Ishikawa (cell line): ENCODE measurements at regions not wholly inside any gene's neighbourhood (a gene's known extent, or its start where the extent isn't known, plus 50 kb on each side); places are given as distances from the start of the nearest gene placed in this dataset.

ENCODE experiments used
- CEBPB ChIP-seq: IDR thresholded peaks from 2 replicates; pipeline ENCODE4 v1.6.1; 2012
- CREB1 ChIP-seq: IDR thresholded peaks from 2 replicates; pipeline ENCODE4 v1.6.1; 2012; ENCODE audit warnings: low read depth
- EGR1 ChIP-seq: IDR thresholded peaks from 2 replicates; pipeline ENCODE4 v1.6.1; 2012
- EP300 ChIP-seq: IDR thresholded peaks from 2 replicates; pipeline ENCODE4 v1.6.1; 2012; ENCODE audit warnings: borderline replicate concordance
- FOXM1 ChIP-seq: IDR thresholded peaks from 2 replicates; pipeline ENCODE4 v1.6.1; 2012; ENCODE audit warnings: low read depth, borderline replicate concordance
- NFIC ChIP-seq: IDR thresholded peaks from 2 replicates; pipeline ENCODE4 v1.6.1; 2012
- RAD21 ChIP-seq: IDR thresholded peaks from 2 replicates; pipeline ENCODE4 v1.6.1; 2012; ENCODE audit warnings: low read depth
- TAF1 ChIP-seq: IDR thresholded peaks from 2 replicates; pipeline ENCODE4 v1.6.1; 2012; ENCODE audit warnings: low read depth, mild to moderate bottlenecking
- TCF12 ChIP-seq: IDR thresholded peaks from 2 replicates; pipeline ENCODE4 v1.6.1; 2012; ENCODE audit warnings: low read depth
- TEAD4 ChIP-seq: IDR thresholded peaks from 2 replicates; pipeline ENCODE4 v1.6.1; 2012
- YY1 ChIP-seq: IDR thresholded peaks from 2 replicates; pipeline ENCODE4 v1.6.1; 2012; ENCODE audit warnings: low read depth
- ZBTB7A ChIP-seq: IDR thresholded peaks from 2 replicates; pipeline ENCODE4 v1.6.1; 2012; ENCODE audit warnings: low read depth
- TF ChIP-seq, protein P1 (sequence below): IDR thresholded peaks from 2 replicates; pipeline ENCODE4 v1.6.1; 2012
- TF ChIP-seq, protein P2 (sequence below): IDR thresholded peaks from 2 replicates; pipeline ENCODE4 v1.6.1; 2012
- TF ChIP-seq, protein P3 (sequence below): IDR thresholded peaks from 2 replicates; pipeline ENCODE4 v1.6.1; 2012; ENCODE audit warnings: low read depth, mild to moderate bottlenecking

DNA sequence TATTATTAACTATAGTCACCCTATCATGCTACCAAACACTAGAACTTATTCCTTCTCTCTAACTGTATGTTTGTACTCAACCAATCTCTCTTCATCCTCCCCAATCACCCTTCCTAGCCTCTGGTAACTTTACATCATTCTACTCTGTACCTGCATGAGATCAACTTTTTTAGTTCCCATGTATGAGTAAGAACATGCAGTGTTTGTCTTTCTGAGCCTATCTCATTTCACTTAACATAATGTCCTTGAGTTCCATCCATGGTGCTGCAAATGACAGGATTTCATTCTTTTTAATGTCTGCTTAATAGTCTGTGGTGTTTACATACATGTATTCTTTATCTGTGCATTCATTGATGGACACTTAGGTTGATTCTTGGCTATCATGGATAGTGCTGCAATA is 108.9 kb upstream of the RFX8 start:
- TF ChIP-seq NFIC, result no peak
- TF ChIP-seq RAD21, result no peak
- no peak for TF ChIP-seq TAF1
- TF ChIP-seq, protein P1, sequence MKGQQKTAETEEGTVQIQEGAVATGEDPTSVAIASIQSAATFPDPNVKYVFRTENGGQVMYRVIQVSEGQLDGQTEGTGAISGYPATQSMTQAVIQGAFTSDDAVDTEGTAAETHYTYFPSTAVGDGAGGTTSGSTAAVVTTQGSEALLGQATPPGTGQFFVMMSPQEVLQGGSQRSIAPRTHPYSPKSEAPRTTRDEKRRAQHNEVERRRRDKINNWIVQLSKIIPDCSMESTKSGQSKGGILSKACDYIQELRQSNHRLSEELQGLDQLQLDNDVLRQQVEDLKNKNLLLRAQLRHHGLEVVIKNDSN, result no peak
- TF ChIP-seq EP300, result no peak
- TF ChIP-seq TCF12, result no peak
- no peak for TF ChIP-seq FOXM1
- no peak for TF ChIP-seq TEAD4
- TF ChIP-seq ZBTB7A, result no peak
- no peak for TF ChIP-seq EGR1

DNA sequence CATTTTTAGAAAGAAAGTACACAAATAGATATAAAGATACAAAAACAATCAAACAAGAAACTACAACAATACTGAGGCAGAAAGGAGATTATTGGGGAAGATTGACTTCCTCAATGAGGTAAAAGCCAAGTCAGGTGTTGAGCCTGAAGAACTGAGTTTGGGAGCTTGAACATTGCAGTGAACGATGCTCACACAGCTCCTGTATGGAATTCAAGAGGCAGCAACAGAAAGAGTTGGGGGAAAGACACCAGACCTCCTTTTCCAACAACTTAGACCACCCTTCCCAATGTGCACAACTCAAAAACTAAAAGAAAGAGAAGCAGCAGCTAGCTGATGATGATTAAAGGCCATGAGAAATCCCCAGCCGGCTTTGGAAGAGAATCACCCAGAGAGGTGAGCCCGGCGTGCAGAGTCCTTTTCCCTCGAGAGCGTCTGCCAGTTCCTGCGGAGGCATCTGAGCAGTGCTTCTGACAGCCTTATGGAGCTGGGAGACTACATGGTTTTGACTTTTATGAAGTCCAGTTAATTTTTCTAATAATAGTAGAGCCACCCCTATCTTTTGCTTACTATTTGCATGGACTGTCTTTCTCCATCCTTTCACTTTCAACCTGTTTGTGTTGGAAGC is 106.9 kb upstream of the RFX8 start:
- no peak for TF ChIP-seq CEBPB
- TF ChIP-seq, protein P1, result no peak
- no peak for TF ChIP-seq TAF1
- TF ChIP-seq, protein P2, sequence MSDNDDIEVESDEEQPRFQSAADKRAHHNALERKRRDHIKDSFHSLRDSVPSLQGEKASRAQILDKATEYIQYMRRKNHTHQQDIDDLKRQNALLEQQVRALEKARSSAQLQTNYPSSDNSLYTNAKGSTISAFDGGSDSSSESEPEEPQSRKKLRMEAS, result no peak
- TF ChIP-seq TEAD4, result no peak
- TF ChIP-seq ZBTB7A, result no peak
- TF ChIP-seq FOXM1, result no peak
- TF ChIP-seq RAD21, result no peak
- TF ChIP-seq NFIC, result no peak
- TF ChIP-seq CREB1, result no peak

DNA sequence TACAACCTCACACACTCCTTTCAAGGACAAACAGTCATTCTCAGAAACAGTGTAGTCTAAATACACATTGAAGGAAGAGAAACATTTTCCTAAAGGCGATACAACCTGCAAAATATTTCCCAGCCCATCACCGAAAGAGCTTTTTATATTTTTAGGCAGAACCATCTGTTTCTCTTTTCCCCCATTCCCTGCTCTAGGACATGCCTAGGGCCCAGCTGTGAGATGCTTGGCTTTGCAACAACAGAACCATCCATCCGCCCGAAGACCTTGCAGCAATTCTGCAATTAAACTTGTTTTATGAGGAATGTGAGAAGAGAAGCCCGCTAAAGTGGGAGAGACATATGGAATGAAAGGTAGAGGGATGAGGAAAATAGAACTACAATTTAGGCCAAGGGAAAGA is 105.6 kb upstream of the RFX8 start:
- TF ChIP-seq, protein P3, sequence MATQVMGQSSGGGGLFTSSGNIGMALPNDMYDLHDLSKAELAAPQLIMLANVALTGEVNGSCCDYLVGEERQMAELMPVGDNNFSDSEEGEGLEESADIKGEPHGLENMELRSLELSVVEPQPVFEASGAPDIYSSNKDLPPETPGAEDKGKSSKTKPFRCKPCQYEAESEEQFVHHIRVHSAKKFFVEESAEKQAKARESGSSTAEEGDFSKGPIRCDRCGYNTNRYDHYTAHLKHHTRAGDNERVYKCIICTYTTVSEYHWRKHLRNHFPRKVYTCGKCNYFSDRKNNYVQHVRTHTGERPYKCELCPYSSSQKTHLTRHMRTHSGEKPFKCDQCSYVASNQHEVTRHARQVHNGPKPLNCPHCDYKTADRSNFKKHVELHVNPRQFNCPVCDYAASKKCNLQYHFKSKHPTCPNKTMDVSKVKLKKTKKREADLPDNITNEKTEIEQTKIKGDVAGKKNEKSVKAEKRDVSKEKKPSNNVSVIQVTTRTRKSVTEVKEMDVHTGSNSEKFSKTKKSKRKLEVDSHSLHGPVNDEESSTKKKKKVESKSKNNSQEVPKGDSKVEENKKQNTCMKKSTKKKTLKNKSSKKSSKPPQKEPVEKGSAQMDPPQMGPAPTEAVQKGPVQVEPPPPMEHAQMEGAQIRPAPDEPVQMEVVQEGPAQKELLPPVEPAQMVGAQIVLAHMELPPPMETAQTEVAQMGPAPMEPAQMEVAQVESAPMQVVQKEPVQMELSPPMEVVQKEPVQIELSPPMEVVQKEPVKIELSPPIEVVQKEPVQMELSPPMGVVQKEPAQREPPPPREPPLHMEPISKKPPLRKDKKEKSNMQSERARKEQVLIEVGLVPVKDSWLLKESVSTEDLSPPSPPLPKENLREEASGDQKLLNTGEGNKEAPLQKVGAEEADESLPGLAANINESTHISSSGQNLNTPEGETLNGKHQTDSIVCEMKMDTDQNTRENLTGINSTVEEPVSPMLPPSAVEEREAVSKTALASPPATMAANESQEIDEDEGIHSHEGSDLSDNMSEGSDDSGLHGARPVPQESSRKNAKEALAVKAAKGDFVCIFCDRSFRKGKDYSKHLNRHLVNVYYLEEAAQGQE, result no peak
- TF ChIP-seq TEAD4, result no peak
- no peak for TF ChIP-seq EGR1
- no peak for TF ChIP-seq CREB1
- TF ChIP-seq CEBPB, result no peak
- TF ChIP-seq, protein P1, result no peak
- TF ChIP-seq, protein P2, result no peak

DNA sequence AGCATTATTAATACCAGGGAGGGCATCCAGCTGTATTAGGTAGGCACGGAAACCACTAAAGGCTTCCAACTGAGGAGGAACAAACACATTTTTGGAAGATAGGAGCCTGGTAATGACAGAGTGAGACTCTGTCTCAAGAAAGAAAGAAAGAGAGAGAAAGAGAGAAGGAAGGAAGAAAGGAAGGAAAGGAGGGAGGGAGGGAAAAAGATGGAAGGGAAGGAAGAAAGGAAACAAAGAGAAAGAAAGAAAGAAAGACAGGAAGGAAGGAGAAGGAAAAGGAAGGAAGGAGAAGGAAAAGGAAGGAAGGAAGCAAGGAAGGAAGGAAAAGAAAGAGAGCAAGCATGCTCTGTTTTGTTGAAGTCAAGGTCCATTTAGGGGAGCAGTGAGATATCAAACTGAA is 103.8 kb upstream of the RFX8 start:
- TF ChIP-seq, protein P1, result no peak
- TF ChIP-seq CEBPB (no peak), EGR1 (no peak), TEAD4 (no peak)

DNA sequence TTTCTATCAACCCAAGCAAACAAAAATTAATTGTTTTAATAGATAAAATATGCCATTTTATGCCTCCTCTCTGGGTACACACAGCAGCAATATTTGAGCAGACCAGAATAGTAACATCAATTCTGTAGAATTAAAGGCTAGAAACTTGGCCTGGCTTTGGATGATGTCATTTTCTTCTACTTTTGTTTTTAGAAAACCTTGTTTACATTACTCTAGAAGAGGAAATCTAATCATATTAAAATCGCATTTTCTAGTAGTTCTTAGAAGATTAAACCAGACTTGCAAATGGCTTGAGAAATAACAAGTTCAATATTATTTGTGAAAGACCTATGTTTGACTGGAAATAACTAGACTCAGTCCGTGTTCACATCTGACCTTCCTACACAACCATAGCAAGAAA is 102.3 kb upstream of the RFX8 start:
- no peak for TF ChIP-seq EP300
- TF ChIP-seq, protein P1, result no peak
- TF ChIP-seq TCF12, result no peak
- no peak for TF ChIP-seq ZBTB7A
- TF ChIP-seq, protein P2, result no peak
- TF ChIP-seq TAF1, result no peak
- no peak for TF ChIP-seq YY1
- TF ChIP-seq CEBPB, result no peak
- TF ChIP-seq RAD21, result no peak
- TF ChIP-seq EGR1, result no peak
- TF ChIP-seq TEAD4, result no peak
- no peak for TF ChIP-seq NFIC
- no peak for TF ChIP-seq FOXM1
- no peak for TF ChIP-seq CREB1
- TF ChIP-seq, protein P3, result no peak
